GM23338 (cell line): ENCODE measurements at regions not wholly inside any gene's neighbourhood (a gene's known extent, or its start where the extent isn't known, plus 50 kb on each side); places are given as distances from the start of the nearest gene placed in this dataset.
"Not testable (repeated sequence)": the region's sequence is repeated elsewhere in the genome, so short reads cannot be mapped to it uniquely, and the experiment has no call there.

Experiments used
- CREB1 ChIP-seq: fragments of 250-450 bp; sonication (Bioruptor Pico); IDR thresholded peaks from 2 replicates; pipeline ENCODE4 v1.5.0; 2020; ENCODE audit warnings: low read depth, mild to moderate bottlenecking, moderate library complexity
- CTCF ChIP-seq, 2 experiments: fragments of 200-600 bp in 1 of 2; sonication (generic) in 1 of 2; conservative IDR thresholded peaks; 2 replicates each; pipeline versions ENCODE4 v1.5.1 to v1.6.1; 2016 to 2017; ENCODE audit warnings: antibody characterized with exemption in 2 of 2, low read depth in 2 of 2, mild to moderate bottlenecking in 2 of 2, moderate library complexity in 1 of 2
- ETS1 ChIP-seq: IDR thresholded peaks from 2 replicates; pipeline ENCODE4 v1.6.1; 2016; ENCODE audit warnings: antibody characterized with exemption
- EZH2 ChIP-seq: fragments of 200-600 bp; sonication (generic); IDR thresholded peaks from one replicate; pipeline ENCODE4 v1.8.0; 2017; ENCODE audit warnings: antibody characterized with exemption, mild to moderate bottlenecking, low read depth; ENCODE audit not compliant: unreplicated experiment
- JUNB ChIP-seq: IDR thresholded peaks from one replicate; pipeline ENCODE4 v1.6.1; 2016; ENCODE audit warnings: antibody characterized with exemption; ENCODE audit not compliant: unreplicated experiment
- POLR2AphosphoS5 ChIP-seq: IDR thresholded peaks from 2 replicates; pipeline ENCODE4 v1.6.1; 2016; ENCODE audit warnings: antibody characterized with exemption, low read depth

GRCh38 chr3:90086297-90086696, 978.9 kb downstream of the EPHA3 start:
- not testable (repeated sequence) for TF ChIP-seq CTCF (conservative IDR thresholded peaks at IDR 0.05; ENCODE audit: low read depth in 2 of 2); CREB1 (CRISPR knock-in tag); ETS1; EZH2; JUNB; POLR2AphosphoS5
